CD4-positive, alpha-beta memory T cell (primary cell): ENCODE measurements at regions not wholly inside any gene's neighbourhood (a gene's known extent, or its start where the extent isn't known, plus 50 kb on each side); places are given as distances from the start of the nearest gene placed in this dataset.

ENCODE experiments used
- CTCF ChIA-PET: fragments of 350-600 bp; sonication (Branson Sonifier 250); formaldehyde crosslinking; loops from one replicate; lab custom pipeline; 2021; ENCODE audit warnings: inconsistent platforms; ENCODE audit not compliant: partially characterized antibody; lab: Charles Lee
- POLR2A ChIA-PET: fragments of 350-600 bp; sonication (Branson Sonifier 250); formaldehyde crosslinking; loops from one replicate; lab custom pipeline; 2021; ENCODE audit not compliant: partially characterized antibody; lab: Charles Lee
- DNase-seq, 5 donors: peaks; one replicate each; pipeline versions ENCODE4 v3.0.0 to v3.0.0-alpha.2; 2020 to 2022; ENCODE audit warnings: mixed read lengths in 1 of 5
- H3K27ac ChIP-seq: one replicate; pipeline ENCODE4 v1.7.0; 2013; ENCODE audit warnings: low read depth, low read length
- H3K27me3 ChIP-seq: 2 replicates; pipeline ENCODE4 v1.7.0; 2013; ENCODE audit warnings: mild to moderate bottlenecking, low read length, moderate library complexity; ENCODE audit not compliant: insufficient read depth
- H3K36me3 ChIP-seq: 2 replicates; pipeline ENCODE4 v1.7.0; 2013; ENCODE audit warnings: mild to moderate bottlenecking, low read length, moderate library complexity; ENCODE audit not compliant: insufficient read depth
- H3K4me1 ChIP-seq: 2 replicates; pipeline ENCODE4 v1.7.0; 2013; ENCODE audit warnings: mild to moderate bottlenecking, low read length, moderate library complexity; ENCODE audit not compliant: insufficient read depth
- H3K4me3 ChIP-seq, 2 donors: one replicate each; pipeline ENCODE4 v1.7.0; 2013; ENCODE audit warnings: low read length in 2 of 2, mild to moderate bottlenecking in 1 of 2
- H3K9me3 ChIP-seq, 2 donors: one replicate each; pipeline ENCODE4 v1.7.0; 2013; ENCODE audit warnings: low read length in 2 of 2, control low read depth in 1 of 2; ENCODE audit not compliant: control insufficient read depth in 1 of 2
- H3K27ac Mint-ChIP-seq, 7 donors: one replicate each; pipeline ENCODE4 v1.8.0; 2020 to 2021; ENCODE audit warnings: mixed read lengths in 7 of 7, mild to moderate bottlenecking in 6 of 7, inconsistent platforms in 3 of 7, moderate library complexity in 3 of 7
- H3K27me3 Mint-ChIP-seq, 2 donors: one replicate each; pipeline ENCODE4 v1.8.0; 2020 to 2021; ENCODE audit warnings: mixed read lengths in 2 of 2
- H3K36me3 Mint-ChIP-seq, 2 donors: one replicate each; pipeline ENCODE4 v1.8.0; 2020 to 2021; ENCODE audit warnings: mixed read lengths in 2 of 2, inconsistent platforms in 1 of 2, mild to moderate bottlenecking in 1 of 2
- H3K4me1 Mint-ChIP-seq, 4 donors: one replicate each; pipeline ENCODE4 v1.8.0; 2020 to 2021; ENCODE audit warnings: mixed read lengths in 4 of 4, mild to moderate bottlenecking in 1 of 4
- H3K4me3 Mint-ChIP-seq, 8 donors: one replicate each; pipeline ENCODE4 v1.8.0; 2020 to 2021; ENCODE audit warnings: mixed read lengths in 8 of 8, mild to moderate bottlenecking in 7 of 8, moderate library complexity in 6 of 8, inconsistent platforms in 3 of 8
- H3K9me3 Mint-ChIP-seq, 8 donors: one replicate each; pipeline ENCODE4 v1.8.0; 2020 to 2021; ENCODE audit warnings: mixed read lengths in 8 of 8, mild to moderate bottlenecking in 5 of 8, inconsistent platforms in 3 of 8, moderate library complexity in 1 of 8
- intact Hi-C: fragments of 100-400 bp; cut with micrococcal nuclease; formaldehyde crosslinking; loops from one replicate; pipeline ENCODE4 v1.15.1; 2023

DNA sequence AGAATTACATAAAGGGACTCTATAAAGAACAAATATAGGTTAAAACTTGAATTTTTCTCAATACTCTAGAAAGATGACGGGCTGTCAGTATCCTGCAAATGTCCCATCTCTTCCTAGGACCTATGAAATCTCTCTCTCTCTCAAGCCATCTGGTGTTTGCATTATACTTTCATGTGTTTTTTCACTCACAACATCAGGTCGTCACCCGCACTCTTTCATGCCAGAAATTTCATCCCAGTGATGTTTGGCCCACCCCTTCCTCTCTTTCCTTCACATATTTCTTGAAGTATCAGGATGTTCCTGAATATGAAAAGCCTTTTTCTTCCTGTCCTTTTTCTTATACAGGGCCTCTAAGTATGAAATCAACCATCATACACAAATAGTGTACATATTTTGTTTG, 63.3 kb upstream of the GAS1 start:
- H3K4me3 Mint-ChIP-seq, result no peak overlapping the region
- no peaks in the 10 kb centered on the region for H3K36me3 Mint-ChIP-seq
- Histone ChIP-seq H3K36me3 (no peaks in the 10 kb centered on the region), H3K9me3 (no peaks in the 10 kb centered on the region), H3K4me1 (no peaks in the 10 kb centered on the region), H3K27ac (no peak overlapping the region), H3K27me3 (no peaks in the 10 kb centered on the region), H3K4me3 (no peak overlapping the region)
- intact Hi-C loops, result no loop called here
- peaks cover 3 to 7% of the 10 kb centered on the region in 2 donors for H3K27me3 Mint-ChIP-seq
- CTCF ChIA-PET, result no interaction called here
- no peak for DNase-seq
- POLR2A ChIA-PET, result no interaction called here
- no peaks in the 10 kb centered on the region for H3K4me1 Mint-ChIP-seq
- no peak overlapping the region for H3K27ac Mint-ChIP-seq
- H3K9me3 Mint-ChIP-seq, result no peaks in the 10 kb centered on the region

DNA sequence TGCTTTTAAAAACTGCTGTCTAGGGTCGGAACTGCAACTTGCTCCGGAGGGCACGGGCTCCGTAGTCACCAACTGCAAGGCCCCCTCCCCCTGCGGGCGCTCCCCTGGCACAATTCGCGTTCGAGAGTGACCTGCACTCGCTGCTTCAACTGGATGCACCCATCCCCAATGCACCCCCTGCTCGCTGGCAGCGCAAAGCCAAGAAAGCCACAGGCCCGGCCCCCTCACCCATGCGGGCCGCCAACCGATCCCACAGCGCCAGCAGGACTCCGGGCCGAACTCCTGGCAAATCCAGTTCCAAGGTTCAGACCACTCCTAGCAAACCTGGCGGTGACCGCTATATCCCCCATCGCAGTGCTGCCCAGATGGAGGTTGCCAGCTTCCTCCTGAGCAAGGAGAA, 64.2 kb upstream of the GAS1 start:
- H3K4me3 ChIP-seq, result no peak overlapping the region
- DNase-seq, result no peak
- POLR2A ChIA-PET, result no interaction called here

DNA sequence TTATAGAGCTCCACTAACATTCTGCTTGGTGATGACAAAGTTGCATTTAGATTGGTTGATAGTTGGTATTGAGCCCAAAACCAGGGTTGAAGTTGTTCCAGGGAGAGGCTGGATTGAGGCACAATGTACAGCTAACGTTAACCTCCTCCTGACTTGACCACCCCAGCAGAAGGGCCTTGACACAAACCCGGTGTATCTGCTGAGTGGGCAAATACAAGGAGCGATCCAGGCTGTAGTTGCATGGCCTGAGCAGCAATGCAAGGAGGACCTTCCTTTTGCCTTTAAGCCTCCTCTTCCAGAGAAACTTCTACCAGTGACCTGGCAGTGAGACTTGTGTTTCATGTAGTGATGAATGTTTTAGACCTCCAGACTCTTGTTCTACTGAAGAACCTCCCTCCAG, 66.2 kb upstream of the GAS1 start:
- H3K9me3 Mint-ChIP-seq, result no peaks in the 10 kb centered on the region
- H3K36me3 Mint-ChIP-seq, result no peaks in the 10 kb centered on the region
- ChIA-PET POLR2A (no interaction called here), CTCF (no interaction called here)
- intact Hi-C loops, result no loop called here
- Histone ChIP-seq H3K4me1 (no peaks in the 10 kb centered on the region), H3K4me3 (no peak overlapping the region), H3K27me3 (no peaks in the 10 kb centered on the region), H3K36me3 (no peaks in the 10 kb centered on the region), H3K9me3 (no peaks in the 10 kb centered on the region), H3K27ac (no peak overlapping the region)
- no peak overlapping the region for H3K4me3 Mint-ChIP-seq
- no peak overlapping the region for H3K27ac Mint-ChIP-seq
- peaks cover 0 to 4% of the 10 kb centered on the region in 2 donors for H3K27me3 Mint-ChIP-seq
- DNase-seq, result no peak
- no peaks in the 10 kb centered on the region for H3K4me1 Mint-ChIP-seq

More for the DNA sequence above, 64.2 kb upstream of the GAS1 start:
- H3K27ac ChIP-seq, result no peak overlapping the region
- Mint-ChIP-seq H3K27me3 (peaks cover 3 to 6% of the 10 kb centered on the region in 2 donors), H3K4me1 (no peaks in the 10 kb centered on the region), H3K36me3 (no peaks in the 10 kb centered on the region), H3K4me3 (no peak overlapping the region), H3K9me3 (no peaks in the 10 kb centered on the region), H3K27ac (no peak overlapping the region)
- no peaks in the 10 kb centered on the region for H3K27me3 ChIP-seq
- CTCF ChIA-PET, result no interaction called here
- H3K4me1 ChIP-seq, result no peaks in the 10 kb centered on the region
- no peaks in the 10 kb centered on the region for H3K9me3 ChIP-seq
- intact Hi-C loops, result no loop called here
- no peaks in the 10 kb centered on the region for H3K36me3 ChIP-seq

GRCh38 chr9:87014436-87014835, 67.1 kb upstream of the GAS1 start:
- H3K36me3 ChIP-seq, result no peaks in the 10 kb centered on the region
- no peaks in the 10 kb centered on the region for H3K9me3 Mint-ChIP-seq
- H3K27ac Mint-ChIP-seq, result no peak overlapping the region
- H3K27me3 ChIP-seq, result no peaks in the 10 kb centered on the region
- H3K4me1 Mint-ChIP-seq, result no peaks in the 10 kb centered on the region
- intact Hi-C loops, result no loop called here
- no peaks in the 10 kb centered on the region for H3K4me1 ChIP-seq
- POLR2A ChIA-PET, result no interaction called here
- no peak overlapping the region for H3K4me3 ChIP-seq
- H3K27me3 Mint-ChIP-seq, result peaks cover 0 to 4% of the 10 kb centered on the region in 2 donors
- no peak for DNase-seq
- CTCF ChIA-PET, result no interaction called here
- no peak overlapping the region for H3K27ac ChIP-seq
- no peaks in the 10 kb centered on the region for H3K36me3 Mint-ChIP-seq
- no peaks in the 10 kb centered on the region for H3K9me3 ChIP-seq
- no peak overlapping the region for H3K4me3 Mint-ChIP-seq

DNA sequence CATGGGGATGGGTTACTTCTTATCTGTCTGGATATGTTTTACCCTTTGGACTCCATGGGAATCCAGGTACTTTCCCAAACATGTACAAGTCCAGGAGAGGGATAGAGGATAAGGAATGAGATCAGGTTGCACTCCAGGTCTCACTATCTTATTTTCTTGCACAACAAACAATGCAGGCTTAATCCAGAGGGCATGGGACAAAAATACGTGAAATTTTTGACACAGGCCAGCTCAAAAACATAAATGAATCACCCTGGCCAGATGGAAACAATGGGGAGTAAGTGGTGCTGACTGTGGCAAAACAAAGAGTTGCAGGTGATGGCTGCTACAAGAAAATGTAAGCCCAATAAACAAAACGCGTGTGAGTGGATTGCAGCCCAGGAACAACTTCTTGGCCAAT, 69.4 kb upstream of the GAS1 start:
- no peaks in the 10 kb centered on the region for H3K4me1 Mint-ChIP-seq
- no peak overlapping the region for H3K27ac Mint-ChIP-seq
- no peak overlapping the region for H3K4me3 Mint-ChIP-seq
- H3K27ac ChIP-seq, result no peak overlapping the region
- H3K9me3 Mint-ChIP-seq, result no peaks in the 10 kb centered on the region
- H3K9me3 ChIP-seq, result no peaks in the 10 kb centered on the region
- POLR2A ChIA-PET, result no interaction called here
- intact Hi-C loops, result no loop called here
- no peak for DNase-seq
- H3K36me3 Mint-ChIP-seq, result no peaks in the 10 kb centered on the region
- H3K36me3 ChIP-seq, result no peaks in the 10 kb centered on the region
- no peaks in the 10 kb centered on the region for H3K4me1 ChIP-seq
- H3K27me3 Mint-ChIP-seq, result peaks cover 0 to 3% of the 10 kb centered on the region in 2 donors
- CTCF ChIA-PET, result no interaction called here
- H3K4me3 ChIP-seq, result no peak overlapping the region
- H3K27me3 ChIP-seq, result no peaks in the 10 kb centered on the region

GRCh38 chr9:87020169-87020950, 73.1 kb upstream of the GAS1 start:
- Mint-ChIP-seq H3K27me3 (peaks cover 2 to 8% of the 10 kb centered on the region in 2 donors), H3K9me3 (peaks cover 0 to 3% (median 0%) of the 10 kb centered on the region in 8 donors), H3K4me3 (no peak overlapping the region), H3K36me3 (no peaks in the 10 kb centered on the region), H3K27ac (no peak overlapping the region), H3K4me1 (no peaks in the 10 kb centered on the region)
- no peak for DNase-seq
- Histone ChIP-seq H3K27me3 (no peaks in the 10 kb centered on the region), H3K27ac (no peak overlapping the region), H3K9me3 (no peaks in the 10 kb centered on the region), H3K4me3 (no peak overlapping the region), H3K4me1 (no peaks in the 10 kb centered on the region), H3K36me3 (no peaks in the 10 kb centered on the region)
- intact Hi-C loops, result no loop called here
- CTCF ChIA-PET, result no interaction called here
- POLR2A ChIA-PET, result no interaction called here

DNA sequence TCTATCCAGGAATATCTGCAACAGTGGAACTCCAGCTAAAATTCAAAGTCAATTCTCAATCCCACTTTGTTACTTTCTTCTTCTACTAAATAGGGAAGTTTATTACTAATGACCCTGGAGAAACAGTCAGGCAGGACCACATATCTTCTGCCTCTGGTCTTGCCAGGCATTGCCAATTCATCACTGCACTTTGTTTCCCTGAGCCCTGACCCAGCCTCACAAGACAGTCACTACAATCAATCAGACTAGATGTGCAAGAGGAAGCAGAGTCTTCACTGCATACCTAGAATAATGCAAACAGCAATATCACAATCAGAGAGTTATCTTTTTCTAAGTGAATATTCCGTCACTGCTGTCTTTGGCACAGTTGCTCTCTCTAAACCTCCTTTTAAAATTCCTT, 74.9 kb upstream of the GAS1 start:
- POLR2A ChIA-PET, result no interaction called here
- Histone ChIP-seq H3K27me3 (no peaks in the 10 kb centered on the region), H3K4me3 (no peak overlapping the region), H3K27ac (no peak overlapping the region), H3K9me3 (no peaks in the 10 kb centered on the region), H3K4me1 (no peaks in the 10 kb centered on the region), H3K36me3 (no peaks in the 10 kb centered on the region)
- intact Hi-C loops, result no loop called here
- Mint-ChIP-seq H3K27ac (no peak overlapping the region), H3K4me1 (no peaks in the 10 kb centered on the region), H3K9me3 (peaks cover 0 to 3% (median 0%) of the 10 kb centered on the region in 8 donors), H3K27me3 (peaks cover 2 to 9% of the 10 kb centered on the region in 2 donors), H3K36me3 (no peaks in the 10 kb centered on the region), H3K4me3 (no peak overlapping the region)
- DNase-seq, result no peak
- CTCF ChIA-PET, result no interaction called here
